ENCODE measurements at regions not wholly inside any gene's neighbourhood (a gene's known extent, or its start where the extent isn't known, plus 50 kb on each side); places are given as distances from the start of the nearest gene placed in this dataset.
A peak's percentile ranks its signal among the peaks of the same experiment; 100 is the strongest.

- no TSS peak for BruUV-seq (replicated peaks)
- no peak overlapping the region for H3K27ac ChIP-seq (ENCODE audit: extremely low read depth, low read depth, low read length)
- H3K4me2 ChIP-seq (ENCODE audit: insufficient read depth, low read length), result no peak overlapping the region
- no peak for FAIRE-seq
- no peaks in the 10 kb centered on the region for H3K27me3 ChIP-seq (ENCODE audit: control insufficient read depth in 2 of 2, insufficient read depth in 2 of 2, low read length in 2 of 2)
- ChIA-PET POLR2A (no interaction called here), CTCF (ENCODE audit: low intra/inter-chr PET ratio) (no interaction called here)
- intact Hi-C loops (cut with micrococcal nuclease), result loop anchor here (10.0 kb wide), 1 partner anchor 113 kb away; no protein-coding TSS in a partner anchor
- WGBS (ENCODE audit: insufficient coverage, low coverage, missing lambda C conversion rate), result 0% methylated on average over 5 of the region's 7 CpGs
- no peaks in the 10 kb centered on the region for H3K36me3 ChIP-seq (ENCODE audit: control insufficient read depth, insufficient read depth, low read length)
- no peak overlapping the region for H2AFZ ChIP-seq (ENCODE audit: low read depth, low read length)
- no peaks in the 10 kb centered on the region for H3K9me1 ChIP-seq (ENCODE audit: control insufficient read depth, insufficient read depth, low read length)
- H3K9me3 ChIP-seq (replicated peaks; ENCODE audit: control insufficient read depth, insufficient read depth, low read depth, low read length), result no peaks in the 10 kb centered on the region
- H3K4me1 ChIP-seq (replicated peaks in 1 of 2; ENCODE audit: control insufficient read depth in 2 of 2, insufficient read depth in 2 of 2, low read length in 2 of 2), result no peaks in the 10 kb centered on the region
- 0 out of 3 replicates have a peak, but pooled peaks have one; percentile 28 for ATAC-seq
- DNase-seq (ENCODE audit: extremely low read depth in 1 of 4, low spot score in 3 of 4), result no peak
- in situ Hi-C loops (cut with MboI), result no loop called here
- no peaks in the 10 kb centered on the region for H4K20me1 ChIP-seq (replicated peaks; ENCODE audit: control insufficient read depth, insufficient read depth, low read length)
- H3K9ac ChIP-seq (ENCODE audit: insufficient read depth in 1 of 2, low read depth in 2 of 2, low read length in 2 of 2), result no peak overlapping the region
- no peaks in the 10 kb centered on the region for H3K79me2 ChIP-seq (ENCODE audit: control insufficient read depth, insufficient read depth, low read length)
- no peak overlapping the region for H3K4me3 ChIP-seq
- TF ChIP-seq CTCF (IDR thresholded peaks at IDR 0.05 in 2 of 3, conservative IDR thresholded peaks at IDR 0.05 in 1 of 3; ENCODE audit: insufficient read depth in 2 of 3, low read depth in 1 of 3, low read length in 3 of 3), result 0 out of 6 replicates have a peak, but pooled peaks of 1 of the 3 experiments have one; percentile 21
- TF ChIP-seq ZNF124 (CRISPR knock-in tag; IDR thresholded peaks at IDR 0.05), result no peak
Measured at GRCh38 chr11:131037873-131038272, 121.6 kb upstream of the SNX19 start.

GRCh38 chr11:131038597-131038996 lies 122.3 kb upstream of the SNX19 start:
- Histone ChIP-seq H2AFZ (ENCODE audit: low read depth, low read length) (no peak overlapping the region), H3K79me2 (ENCODE audit: control insufficient read depth, insufficient read depth, low read length) (no peaks in the 10 kb centered on the region), H3K4me2 (ENCODE audit: insufficient read depth, low read length) (no peak overlapping the region), H3K9me3 (replicated peaks; ENCODE audit: control insufficient read depth, insufficient read depth, low read depth, low read length) (no peaks in the 10 kb centered on the region), H3K27me3 (ENCODE audit: control insufficient read depth in 2 of 2, insufficient read depth in 2 of 2, low read length in 2 of 2) (no peaks in the 10 kb centered on the region), H3K27ac (ENCODE audit: extremely low read depth, low read depth, low read length) (no peak overlapping the region), H3K4me3 (no peak overlapping the region), H3K9me1 (ENCODE audit: control insufficient read depth, insufficient read depth, low read length) (no peaks in the 10 kb centered on the region), H3K36me3 (ENCODE audit: control insufficient read depth, insufficient read depth, low read length) (no peaks in the 10 kb centered on the region), H3K9ac (ENCODE audit: insufficient read depth in 1 of 2, low read depth in 2 of 2, low read length in 2 of 2) (no peak overlapping the region), H4K20me1 (replicated peaks; ENCODE audit: control insufficient read depth, insufficient read depth, low read length) (no peaks in the 10 kb centered on the region), H3K4me1 (replicated peaks in 1 of 2; ENCODE audit: control insufficient read depth in 2 of 2, insufficient read depth in 2 of 2, low read length in 2 of 2) (no peaks in the 10 kb centered on the region)
- WGBS (ENCODE audit: insufficient coverage, low coverage, missing lambda C conversion rate), result 0% methylated on average over 5 of the region's 5 CpGs
- peak in 2 of 3 experiments; percentile 14 to 31; a peak in 1 of 6 replicates for TF ChIP-seq CTCF (IDR thresholded peaks at IDR 0.05 in 2 of 3, conservative IDR thresholded peaks at IDR 0.05 in 1 of 3; ENCODE audit: insufficient read depth in 2 of 3, low read depth in 1 of 3, low read length in 3 of 3)
- no peak for TF ChIP-seq TGIF2 (CRISPR knock-in tag; IDR thresholded peaks at IDR 0.05)
- peak; percentile 12 to 36 (median 22) for DNase-seq (ENCODE audit: extremely low read depth in 1 of 4, low spot score in 3 of 4)
- peak; percentile 80 for ATAC-seq
- POLR2A ChIA-PET, result no interaction called here
- in situ Hi-C loops (cut with MboI) (no loop called here), intact Hi-C loops (cut with micrococcal nuclease) (loop anchor here (10.0 kb wide), 1 partner anchor 114 kb away; no protein-coding TSS in a partner anchor)
- BruUV-seq (replicated peaks), result no TSS peak
- FAIRE-seq, result peak; percentile 44
- CTCF ChIA-PET (ENCODE audit: low intra/inter-chr PET ratio), result no interaction called here

Measured in K562 (cell line).